SU-DHL-6 (cell line): ENCODE measurements at regions not wholly inside any gene's neighbourhood (a gene's known extent, or its start where the extent isn't known, plus 50 kb on each side); places are given as distances from the start of the nearest gene placed in this dataset.

Source experiments
- EZH2phosphoT487 ChIP-seq: fragments of 200-600 bp; sonication (generic), shearing (Covaris generic); conservative IDR thresholded peaks from 2 replicates; pipeline ENCODE4 v1.6.1; 2018; ENCODE audit warnings: mild to moderate bottlenecking, antibody characterized with exemption, low read length, moderate library complexity, mixed read lengths
- TF ChIP-seq, protein P1 (sequence below): fragments of 200-600 bp; sonication (generic); IDR thresholded peaks from one replicate; pipeline ENCODE4 v1.5.1; 2017; ENCODE audit warnings: antibody characterized with exemption, mild to moderate bottlenecking, low read length, moderate library complexity; ENCODE audit not compliant: insufficient read depth, poor library complexity, severe bottlenecking

- TF ChIP-seq, protein P1, sequence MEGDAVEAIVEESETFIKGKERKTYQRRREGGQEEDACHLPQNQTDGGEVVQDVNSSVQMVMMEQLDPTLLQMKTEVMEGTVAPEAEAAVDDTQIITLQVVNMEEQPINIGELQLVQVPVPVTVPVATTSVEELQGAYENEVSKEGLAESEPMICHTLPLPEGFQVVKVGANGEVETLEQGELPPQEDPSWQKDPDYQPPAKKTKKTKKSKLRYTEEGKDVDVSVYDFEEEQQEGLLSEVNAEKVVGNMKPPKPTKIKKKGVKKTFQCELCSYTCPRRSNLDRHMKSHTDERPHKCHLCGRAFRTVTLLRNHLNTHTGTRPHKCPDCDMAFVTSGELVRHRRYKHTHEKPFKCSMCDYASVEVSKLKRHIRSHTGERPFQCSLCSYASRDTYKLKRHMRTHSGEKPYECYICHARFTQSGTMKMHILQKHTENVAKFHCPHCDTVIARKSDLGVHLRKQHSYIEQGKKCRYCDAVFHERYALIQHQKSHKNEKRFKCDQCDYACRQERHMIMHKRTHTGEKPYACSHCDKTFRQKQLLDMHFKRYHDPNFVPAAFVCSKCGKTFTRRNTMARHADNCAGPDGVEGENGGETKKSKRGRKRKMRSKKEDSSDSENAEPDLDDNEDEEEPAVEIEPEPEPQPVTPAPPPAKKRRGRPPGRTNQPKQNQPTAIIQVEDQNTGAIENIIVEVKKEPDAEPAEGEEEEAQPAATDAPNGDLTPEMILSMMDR: no peak
- TF ChIP-seq EZH2phosphoT487: no peak
These were observed 78.3 kb upstream of the ADAMTS16 start for GRCh38 chr5:5061836-5062235.
